ENCODE measurements at regions not wholly inside any gene's neighbourhood (a gene's known extent, or its start where the extent isn't known, plus 50 kb on each side); places are given as distances from the start of the nearest gene placed in this dataset.

DNA sequence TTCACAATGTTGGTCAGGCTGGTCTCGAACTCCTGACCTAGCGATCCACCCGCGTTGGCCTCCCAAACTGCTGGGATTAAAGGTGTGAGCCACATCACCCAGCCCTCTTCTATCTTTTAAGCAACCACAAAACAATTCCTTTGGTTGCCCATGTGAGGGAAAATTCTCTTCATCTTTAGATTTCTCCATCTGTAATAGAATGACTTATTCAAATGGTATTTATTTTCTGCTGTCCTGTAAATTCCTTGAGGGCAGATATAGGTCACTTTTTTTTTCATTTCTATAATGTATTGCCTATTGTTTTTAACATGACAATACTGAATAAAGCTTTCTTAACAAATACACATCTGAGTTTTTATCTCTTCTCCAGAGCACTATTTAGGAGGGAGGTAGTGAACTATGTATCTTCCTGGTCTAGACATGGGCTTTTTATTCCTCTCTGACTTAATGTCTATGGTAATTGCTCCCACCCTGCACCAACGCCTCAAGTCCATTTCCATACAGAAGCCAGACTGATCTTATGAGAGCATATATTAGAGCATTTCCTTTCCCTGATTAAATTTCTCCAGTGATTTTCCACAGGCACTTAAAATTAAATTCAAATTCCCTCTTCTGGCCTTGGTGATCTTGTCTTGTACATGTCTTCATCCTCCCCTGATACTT, 595.6 kb downstream of the CAAP1 start:
- DNase-seq: no peak

DNA sequence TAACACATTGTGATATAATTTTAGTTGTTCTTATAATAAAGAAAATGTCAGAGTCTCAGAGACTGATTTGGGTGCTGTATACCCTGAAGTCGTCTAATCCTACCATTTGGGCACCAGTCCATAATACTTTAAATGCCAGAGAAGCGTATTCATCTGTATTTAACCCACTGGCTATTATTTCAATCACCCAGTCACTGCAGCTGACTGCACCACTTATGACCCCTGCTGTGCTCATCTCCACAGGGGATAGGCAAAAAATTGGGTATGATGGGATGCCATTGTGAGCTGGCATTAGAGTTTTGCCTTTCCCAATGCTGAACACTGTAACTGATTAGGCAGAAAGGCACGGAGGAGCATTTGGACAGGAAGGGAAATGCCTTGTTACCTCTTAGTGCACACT, 599.7 kb downstream of the CAAP1 start:
- no peak for DNase-seq

- no peak for DNase-seq
Measured at GRCh38 chr9:26271495-26272122, 593.4 kb upstream of the TUSC1 start.

GRCh38 chr9:26266146-26266793, 588.0 kb upstream of the TUSC1 start:
- DNase-seq: no peak

GRCh38 chr9:26264709-26265601, 586.7 kb upstream of the TUSC1 start:
- no peak for DNase-seq

- no peak for DNase-seq
Measured at GRCh38 chr9:26263478-26263877, 585.2 kb upstream of the TUSC1 start.

GRCh38 chr9:26262421-26263107, 584.3 kb upstream of the TUSC1 start:
- no peak for DNase-seq

- DNase-seq: no peak
Measured at GRCh38 chr9:26261503-26262330, 583.5 kb upstream of the TUSC1 start.

- DNase-seq: no peak
Measured at GRCh38 chr9:26260238-26260637, 582.0 kb upstream of the TUSC1 start.

- no peak for DNase-seq
Measured at GRCh38 chr9:26247861-26248260, 569.6 kb upstream of the TUSC1 start.

DNA sequence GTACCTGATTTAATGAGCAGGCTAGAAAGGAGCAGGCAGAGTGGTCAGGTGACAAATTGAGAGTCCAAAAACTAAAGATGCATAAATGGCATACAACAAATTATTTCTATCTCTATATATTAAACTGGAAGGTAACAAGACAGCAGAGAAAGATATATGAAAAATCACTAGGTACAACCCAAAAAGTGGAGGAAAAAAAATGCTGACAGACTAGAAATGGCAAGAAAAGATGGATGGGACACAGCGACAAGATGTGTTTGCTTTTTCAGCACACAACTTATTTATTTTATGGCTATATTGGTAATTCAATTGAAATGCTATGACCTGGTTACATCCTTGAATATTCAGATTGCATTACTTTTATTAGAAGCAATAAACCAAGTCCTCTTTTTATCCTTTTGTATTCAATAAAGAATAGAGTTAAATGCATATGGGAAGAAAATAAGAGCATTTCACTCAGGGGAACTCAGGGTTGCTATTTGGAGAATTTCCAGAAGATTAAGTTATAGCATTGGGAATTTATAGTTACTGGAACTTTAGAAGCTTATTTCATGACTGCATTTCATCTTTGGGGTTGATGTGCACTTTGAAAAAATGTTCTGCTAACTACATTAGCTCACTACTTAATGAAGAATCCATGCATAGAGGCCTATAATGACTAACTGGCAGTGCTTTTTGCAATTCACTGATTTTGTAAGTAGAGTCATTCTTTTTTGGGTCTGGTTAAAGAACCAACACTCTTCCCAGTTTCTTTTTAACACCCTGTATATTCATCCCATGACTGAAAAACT, 566.6 kb upstream of the TUSC1 start:
- DNase-seq: no peak

GRCh38 chr9:26243726-26244125, 565.5 kb upstream of the TUSC1 start:
- no peak for DNase-seq

DNA sequence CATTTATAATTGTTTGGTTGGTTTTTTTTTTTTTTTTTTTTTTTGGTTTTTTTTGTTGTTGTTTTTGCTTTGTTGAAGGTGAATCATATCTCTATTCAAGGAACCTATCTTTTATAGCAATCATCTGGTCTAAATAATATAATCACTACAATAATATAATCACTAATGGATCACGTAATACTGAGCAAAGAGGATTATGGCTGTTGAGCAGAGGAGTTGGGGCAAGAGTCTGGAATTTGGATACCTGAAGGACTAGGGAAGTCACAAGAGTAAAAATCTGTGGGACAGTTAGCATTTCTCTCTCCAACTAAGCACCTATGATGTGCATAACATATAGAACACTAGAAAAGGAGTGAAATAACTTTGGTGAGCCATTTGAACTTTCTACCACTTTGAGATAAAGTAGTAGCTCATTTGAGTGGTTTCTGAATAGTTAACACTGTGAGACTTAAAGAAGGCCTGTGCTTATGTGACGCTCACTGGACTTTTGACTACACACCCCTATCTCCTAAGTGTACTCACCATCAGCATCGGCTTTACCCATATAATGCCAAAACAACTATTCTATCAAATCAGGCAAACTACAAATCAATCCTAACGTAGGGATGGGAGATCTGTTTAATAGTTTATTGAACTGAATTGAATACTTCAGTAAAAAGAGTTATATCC, 564.9 kb upstream of the TUSC1 start:
- no peak for DNase-seq

- no peak for DNase-seq
Measured at GRCh38 chr9:26240020-26240419, 561.8 kb upstream of the TUSC1 start.

DNA sequence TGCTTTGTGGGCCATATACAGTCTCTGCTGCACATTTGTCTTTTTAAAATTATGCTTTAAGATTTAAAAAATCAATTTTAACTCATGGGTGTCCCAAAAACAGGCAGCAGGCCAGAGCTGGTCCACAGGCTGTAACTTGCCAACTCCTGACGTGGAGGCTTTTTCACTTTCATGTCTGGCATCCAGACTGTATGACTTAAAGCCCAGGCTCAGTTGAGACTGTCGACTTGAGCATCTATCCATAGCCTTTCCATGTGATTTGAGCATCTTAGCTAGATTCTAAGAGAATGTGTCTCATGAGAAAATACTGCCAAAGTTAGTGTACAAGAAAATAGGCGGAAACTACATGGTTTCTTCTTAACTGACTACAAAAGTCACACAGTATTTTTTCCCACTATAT, 559.0 kb upstream of the TUSC1 start:
- no peak for DNase-seq

DNA sequence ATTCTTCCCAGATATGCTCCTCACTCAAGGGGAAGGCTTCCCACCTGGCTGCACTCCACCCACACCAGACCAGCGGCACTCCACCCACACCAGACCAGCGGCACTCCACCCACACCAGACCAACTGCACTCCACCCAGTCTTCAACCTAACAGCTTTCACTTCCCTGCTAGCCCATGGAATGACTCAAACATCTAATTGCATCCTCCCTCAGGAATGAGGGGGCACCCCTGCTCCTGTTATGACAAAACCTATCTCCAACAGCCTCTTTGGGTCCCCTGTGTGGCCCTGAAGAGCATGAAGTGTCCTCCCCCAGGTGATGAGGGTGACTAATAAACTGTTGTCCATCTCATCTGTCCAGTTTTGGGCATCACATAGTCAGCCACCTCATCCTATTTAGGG, 556.6 kb upstream of the TUSC1 start:
- no peak for DNase-seq

DNA sequence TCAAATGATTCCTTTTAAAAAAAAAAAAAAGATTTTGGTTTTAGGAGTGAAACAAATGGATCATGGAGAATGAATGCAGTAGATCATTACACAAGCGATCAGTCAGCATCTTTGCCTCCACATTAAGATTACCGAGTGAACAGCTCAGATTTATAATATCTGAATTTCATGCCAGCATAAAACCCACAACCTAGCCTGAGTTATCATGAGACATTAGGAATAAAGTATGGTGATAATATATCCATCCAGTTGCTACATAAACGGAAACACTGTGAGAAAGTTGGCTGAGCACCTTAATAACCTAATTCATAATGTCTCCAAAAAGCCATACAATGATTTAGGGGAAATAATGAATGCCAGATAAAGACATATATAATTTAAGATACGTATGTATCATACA, 553.1 kb upstream of the TUSC1 start:
- no peak for DNase-seq

- no peak for DNase-seq
Measured at GRCh38 chr9:26229324-26230054, 551.2 kb upstream of the TUSC1 start.

DNA sequence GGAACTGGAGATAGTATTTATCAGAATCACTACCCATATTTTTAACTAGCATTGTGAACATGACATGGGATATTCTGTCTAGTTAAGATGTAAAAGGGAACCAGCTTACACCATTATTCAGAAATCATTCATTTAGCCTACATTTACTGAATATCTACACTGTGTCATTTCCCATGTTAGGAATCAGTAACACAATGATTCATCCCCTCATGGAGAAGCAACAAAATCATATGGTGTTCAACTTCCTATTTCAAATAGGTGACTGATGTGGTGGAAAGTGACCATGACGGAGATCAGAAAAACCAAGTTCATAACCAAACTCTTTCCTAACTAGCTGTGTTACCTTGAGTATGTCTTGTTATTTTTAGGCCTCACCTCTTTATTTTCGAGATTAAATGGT, 550.0 kb upstream of the TUSC1 start:
- DNase-seq: no peak

DNA sequence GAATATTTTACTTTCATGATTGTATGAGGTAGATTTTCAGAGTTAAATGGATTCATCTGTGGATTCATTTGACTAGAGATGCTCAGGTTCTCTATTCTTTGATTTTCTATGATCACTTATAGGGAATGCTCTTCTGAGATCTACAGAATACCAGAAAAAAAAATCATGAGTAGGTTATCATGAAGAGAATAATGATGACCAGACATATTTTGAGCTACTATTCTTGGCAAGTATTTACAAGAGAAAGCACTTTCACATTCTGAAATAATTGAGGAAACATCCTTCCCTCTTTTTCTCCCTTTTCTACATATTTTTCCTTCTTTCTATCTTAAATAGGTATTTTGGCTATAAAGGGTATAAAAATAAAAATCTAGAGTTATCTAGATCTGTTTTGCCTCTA, 543.0 kb upstream of the TUSC1 start:
- no peak for DNase-seq

Data from NCI-H2029 treated with DMSO at 0.1 percent for 48 hours (cell line).